Mesendoderm (in vitro differentiated cells): ENCODE measurements at regions not wholly inside any gene's neighbourhood (a gene's known extent, or its start where the extent isn't known, plus 50 kb on each side); places are given as distances from the start of the nearest gene placed in this dataset.

Source experiments
- DNase-seq: peaks from one replicate; pipeline ENCODE4 v3.0.0; 2013
- H2AK5ac ChIP-seq: 2 replicates; pipeline ENCODE4 v1.6.1; 2013; ENCODE audit warnings: low read length, inconsistent platforms
- H2BK120ac ChIP-seq: 2 replicates; pipeline ENCODE4 v1.6.1; 2013; ENCODE audit warnings: low read depth, mild to moderate bottlenecking, low read length, moderate library complexity, mixed read lengths
- H2BK15ac ChIP-seq: replicated peaks from 2 replicates; pipeline ENCODE4 v1.6.1; 2013; ENCODE audit warnings: low read depth, mild to moderate bottlenecking, moderate library complexity
- H2BK5ac ChIP-seq: 2 replicates; pipeline ENCODE4 v1.6.1; 2013; ENCODE audit warnings: low read length, inconsistent platforms
- H3K18ac ChIP-seq: 2 replicates; pipeline ENCODE4 v1.6.1; 2013; ENCODE audit warnings: mild to moderate bottlenecking, low read length, mixed read lengths
- H3K23ac ChIP-seq: one replicate; pipeline ENCODE4 v1.6.1; 2013; ENCODE audit warnings: low read length
- H3K27ac ChIP-seq: 2 replicates; pipeline ENCODE4 v1.5.1; 2013; ENCODE audit warnings: low read depth, mild to moderate bottlenecking, inconsistent platforms, low read length, moderate library complexity
- H3K27me3 ChIP-seq: 2 replicates; pipeline ENCODE4 v1.6.1; 2013; ENCODE audit warnings: low read length, control low read depth, mild to moderate bottlenecking, inconsistent platforms; ENCODE audit not compliant: insufficient read depth, poor library complexity
- H3K36me3 ChIP-seq: 2 replicates; pipeline ENCODE4 v1.6.1; 2013; ENCODE audit warnings: low read length, inconsistent platforms; ENCODE audit not compliant: control insufficient read depth, insufficient read depth
- H3K4ac ChIP-seq: one replicate; pipeline ENCODE4 v1.6.1; 2013; ENCODE audit warnings: low read depth, mild to moderate bottlenecking, low read length, moderate library complexity
- H3K4me1 ChIP-seq: 2 replicates; pipeline ENCODE4 v1.6.1; 2013; ENCODE audit warnings: low read depth, low read length, inconsistent platforms; ENCODE audit not compliant: control insufficient read depth
- H3K4me2 ChIP-seq: 2 replicates; pipeline ENCODE4 v1.6.1; 2013; ENCODE audit warnings: low read length
- H3K4me3 ChIP-seq: 2 replicates; pipeline ENCODE4 v1.5.1; 2013; ENCODE audit warnings: mild to moderate bottlenecking, low read length
- H3K56ac ChIP-seq: one replicate; pipeline ENCODE4 v1.6.1; 2013; ENCODE audit warnings: low read length
- H3K79me1 ChIP-seq: 2 replicates; pipeline ENCODE4 v1.6.1; 2013; ENCODE audit warnings: low read length, inconsistent platforms
- H3K79me2 ChIP-seq: 2 replicates; pipeline ENCODE4 v1.6.1; 2013; ENCODE audit warnings: mild to moderate bottlenecking, low read length; ENCODE audit not compliant: control insufficient read depth, insufficient read depth
- H3K9ac ChIP-seq: 2 replicates; pipeline ENCODE4 v1.6.1; 2013; ENCODE audit warnings: low read length, inconsistent platforms
- H4K5ac ChIP-seq: one replicate; pipeline ENCODE4 v1.6.1; 2013; ENCODE audit warnings: low read length
- H4K8ac ChIP-seq: one replicate; pipeline ENCODE4 v1.6.1; 2013; ENCODE audit warnings: low read depth, mild to moderate bottlenecking, control low read depth, low read length, moderate library complexity
- WGBS: extraction: QIAGEN DNeasy Blood & Tissue Kit; methylation state at CpG from one replicate; pipeline ENCODE4 v1.1.7; 2013; ENCODE audit warnings: low lambda C conversion rate, missing lambda C conversion rate; ENCODE audit not compliant: insufficient coverage; ENCODE audit errors: extremely low coverage; 5-methylcytosine and 5-hydroxymethylcytosine counted together

GRCh38 chr3:148075771-148076716 lies 621.7 kb upstream of the AGTR1 start:
- H4K8ac ChIP-seq, result no peak overlapping the region
- no peaks in the 10 kb centered on the region for H3K79me2 ChIP-seq
- H3K4me3 ChIP-seq, result no peak overlapping the region
- no peak overlapping the region for H3K4ac ChIP-seq
- H3K18ac ChIP-seq, result no peak overlapping the region
- no peak overlapping the region for H2BK120ac ChIP-seq
- no peak overlapping the region for H3K4me2 ChIP-seq
- H3K23ac ChIP-seq, result no peak overlapping the region
- no peaks in the 10 kb centered on the region for H3K4me1 ChIP-seq
- no peak overlapping the region for H2BK15ac ChIP-seq
- peak; percentile 70 for DNase-seq
- no peak overlapping the region for H2AK5ac ChIP-seq
- WGBS, result no CpG with 5 or more reads among the region's 5 CpGs
- H3K9ac ChIP-seq, result no peak overlapping the region
- H3K56ac ChIP-seq, result no peak overlapping the region
- no peaks in the 10 kb centered on the region for H3K36me3 ChIP-seq
- H4K5ac ChIP-seq, result no peak overlapping the region
- no peak overlapping the region for H3K27ac ChIP-seq
- no peak overlapping the region for H2BK5ac ChIP-seq
- no peaks in the 10 kb centered on the region for H3K79me1 ChIP-seq
- no peaks in the 10 kb centered on the region for H3K27me3 ChIP-seq

GRCh38 chr3:148077318-148077923 lies 620.3 kb upstream of the AGTR1 start:
- no peaks in the 10 kb centered on the region for H3K36me3 ChIP-seq
- no peak overlapping the region for H2BK5ac ChIP-seq
- H3K27ac ChIP-seq, result no peak overlapping the region
- H2BK15ac ChIP-seq, result no peak overlapping the region
- no peak overlapping the region for H3K18ac ChIP-seq
- no peak overlapping the region for H2AK5ac ChIP-seq
- H3K27me3 ChIP-seq, result no peaks in the 10 kb centered on the region
- DNase-seq, result peak; percentile 38
- H3K4me2 ChIP-seq, result no peak overlapping the region
- no peaks in the 10 kb centered on the region for H3K4me1 ChIP-seq
- H3K4ac ChIP-seq, result no peak overlapping the region
- H4K5ac ChIP-seq, result no peak overlapping the region
- H3K9ac ChIP-seq, result no peak overlapping the region
- no peaks in the 10 kb centered on the region for H3K79me1 ChIP-seq
- H2BK120ac ChIP-seq, result no peak overlapping the region
- no peaks in the 10 kb centered on the region for H3K79me2 ChIP-seq
- H3K4me3 ChIP-seq, result no peak overlapping the region
- WGBS, result no CpG with 5 or more reads among the region's 1 CpG
- H4K8ac ChIP-seq, result no peak overlapping the region
- no peak overlapping the region for H3K56ac ChIP-seq
- no peak overlapping the region for H3K23ac ChIP-seq

- Histone ChIP-seq H3K27ac (no peak overlapping the region), H3K56ac (no peak overlapping the region), H2BK5ac (no peak overlapping the region), H2BK120ac (no peak overlapping the region), H3K4ac (no peak overlapping the region), H3K79me2 (no peaks in the 10 kb centered on the region), H2BK15ac (no peak overlapping the region), H3K27me3 (no peaks in the 10 kb centered on the region), H3K4me1 (no peaks in the 10 kb centered on the region), H3K4me2 (no peak overlapping the region), H3K18ac (no peak overlapping the region), H3K9ac (no peak overlapping the region), H3K36me3 (no peaks in the 10 kb centered on the region), H2AK5ac (no peak overlapping the region), H3K23ac (no peak overlapping the region), H3K79me1 (no peaks in the 10 kb centered on the region), H4K8ac (no peak overlapping the region), H4K5ac (no peak overlapping the region), H3K4me3 (no peak overlapping the region)
- WGBS, result no CpG with 5 or more reads among the region's 2 CpGs
- no peak for DNase-seq
Observed at GRCh38 chr3:148077965-148078364, 619.7 kb upstream of the AGTR1 start.

- no peak overlapping the region for H3K18ac ChIP-seq
- no peak overlapping the region for H2AK5ac ChIP-seq
- H3K4me1 ChIP-seq, result no peaks in the 10 kb centered on the region
- no peaks in the 10 kb centered on the region for H3K27me3 ChIP-seq
- DNase-seq, result no peak
- H2BK15ac ChIP-seq, result no peak overlapping the region
- no peak overlapping the region for H4K5ac ChIP-seq
- no peak overlapping the region for H3K4me3 ChIP-seq
- no peak overlapping the region for H3K4ac ChIP-seq
- no peak overlapping the region for H2BK120ac ChIP-seq
- no peak overlapping the region for H3K27ac ChIP-seq
- no peak overlapping the region for H3K56ac ChIP-seq
- H3K79me1 ChIP-seq, result no peaks in the 10 kb centered on the region
- H3K9ac ChIP-seq, result no peak overlapping the region
- H3K4me2 ChIP-seq, result no peak overlapping the region
- no peaks in the 10 kb centered on the region for H3K36me3 ChIP-seq
- H3K23ac ChIP-seq, result no peak overlapping the region
- no peaks in the 10 kb centered on the region for H3K79me2 ChIP-seq
- no peak overlapping the region for H4K8ac ChIP-seq
- no peak overlapping the region for H2BK5ac ChIP-seq
Observed at GRCh38 chr3:148078658-148079057, 619.0 kb upstream of the AGTR1 start.

- no peak overlapping the region for H3K56ac ChIP-seq
- H3K79me2 ChIP-seq, result no peaks in the 10 kb centered on the region
- DNase-seq, result no peak
- H3K4me3 ChIP-seq, result no peak overlapping the region
- no peak overlapping the region for H2BK120ac ChIP-seq
- H3K4me1 ChIP-seq, result no peaks in the 10 kb centered on the region
- H3K18ac ChIP-seq, result no peak overlapping the region
- no peak overlapping the region for H4K8ac ChIP-seq
- H3K27me3 ChIP-seq, result no peaks in the 10 kb centered on the region
- no peak overlapping the region for H2BK15ac ChIP-seq
- no peak overlapping the region for H2BK5ac ChIP-seq
- no peak overlapping the region for H3K4ac ChIP-seq
- WGBS, result no CpG with 5 or more reads among the region's 6 CpGs
- H3K9ac ChIP-seq, result no peak overlapping the region
- no peak overlapping the region for H3K23ac ChIP-seq
- H3K36me3 ChIP-seq, result no peaks in the 10 kb centered on the region
- H3K27ac ChIP-seq, result no peak overlapping the region
- no peak overlapping the region for H2AK5ac ChIP-seq
- H3K79me1 ChIP-seq, result no peaks in the 10 kb centered on the region
- H4K5ac ChIP-seq, result no peak overlapping the region
- no peak overlapping the region for H3K4me2 ChIP-seq
Observed at GRCh38 chr3:148079370-148079769, 618.3 kb upstream of the AGTR1 start.
